Esophagus muscularis mucosa (tissue), 4 donors: ENCODE measurements at regions not wholly inside any gene's neighbourhood (a gene's known extent, or its start where the extent isn't known, plus 50 kb on each side); places are given as distances from the start of the nearest gene placed in this dataset.
"Not testable (repeated sequence)": the region's sequence is repeated elsewhere in the genome, so short reads cannot be mapped to it uniquely, and the experiment has no call there.

Experiments used
- DNase-seq: peaks from one replicate; pipeline ENCODE4 v3.0.0-alpha.2; 2017; ENCODE audit errors: extremely low spot score
- H3K27ac ChIP-seq, 4 donors: fragments of 200-600 bp; sonication (generic); replicated peaks in 1 of 4; 1 replicate in 3 of 4; 2 replicates in 1 of 4; pipeline ENCODE4 v1.5.1; 2016 to 2019; ENCODE audit warnings: mild to moderate bottlenecking in 1 of 4
- H3K27me3 ChIP-seq, 4 donors: fragments of 200-600 bp; sonication (generic); one replicate each; pipeline versions ENCODE4 v1.5.1 to v1.6.0; 2016 to 2019
- H3K36me3 ChIP-seq, 4 donors: fragments of 200-600 bp; sonication (generic); one replicate each; pipeline ENCODE4 v1.5.1; 2016 to 2019
- H3K4me1 ChIP-seq, 4 donors: fragments of 200-600 bp; sonication (generic); one replicate each; pipeline ENCODE4 v1.5.1; 2016 to 2019
- H3K4me3 ChIP-seq, 4 donors: fragments of 200-600 bp; sonication (generic); 1 replicate in 2 of 4; 2 replicates in 2 of 4; pipeline ENCODE4 v1.5.1; 2016 to 2019; ENCODE audit warnings: mild to moderate bottlenecking in 4 of 4, moderate library complexity in 1 of 4
- H3K9me3 ChIP-seq, 4 donors: fragments of 200-600 bp; sonication (generic); 1 replicate in 3 of 4; 2 replicates in 1 of 4; pipeline ENCODE4 v1.5.1; 2016 to 2019
- EP300 ChIP-seq: sonication (generic); formaldehyde crosslinking; IDR thresholded peaks from one replicate; pipeline ENCODE4 v1.6.1; 2017; ENCODE audit warnings: antibody characterized with exemption
- POLR2A ChIP-seq: fragments of 450-650 bp; IDR thresholded peaks from one replicate; pipeline ENCODE4 v1.6.1; 2017; ENCODE audit warnings: antibody characterized with exemption, moderate library complexity, mild to moderate bottlenecking, low read depth
- POLR2AphosphoS5 ChIP-seq, 2 donors: sonication (generic); formaldehyde crosslinking; IDR thresholded peaks; one replicate each; pipeline ENCODE4 v1.6.1; 2017; ENCODE audit warnings: antibody characterized with exemption in 2 of 2
- WGBS: methylation state at CpG from one replicate; pipeline ENCODE4 v1.1.5; 2018; 5-methylcytosine and 5-hydroxymethylcytosine counted together
- intact Hi-C: fragments of 100-400 bp; cut with DNase I; formaldehyde crosslinking; loops from one replicate; pipeline ENCODE4 v1.15.1; 2023
- TF ChIP-seq, protein P1 (sequence below), 3 experiments: fragments of 200-600 bp in 2 of 3; fragments of 450-650 bp in 1 of 3; sonication (generic) in 2 of 3; IDR thresholded peaks; one replicate each; pipeline ENCODE4 v1.5.1; 2017 to 2019; ENCODE audit warnings: antibody characterized with exemption in 3 of 3, mild to moderate bottlenecking in 2 of 3, moderate library complexity in 1 of 3

DNA sequence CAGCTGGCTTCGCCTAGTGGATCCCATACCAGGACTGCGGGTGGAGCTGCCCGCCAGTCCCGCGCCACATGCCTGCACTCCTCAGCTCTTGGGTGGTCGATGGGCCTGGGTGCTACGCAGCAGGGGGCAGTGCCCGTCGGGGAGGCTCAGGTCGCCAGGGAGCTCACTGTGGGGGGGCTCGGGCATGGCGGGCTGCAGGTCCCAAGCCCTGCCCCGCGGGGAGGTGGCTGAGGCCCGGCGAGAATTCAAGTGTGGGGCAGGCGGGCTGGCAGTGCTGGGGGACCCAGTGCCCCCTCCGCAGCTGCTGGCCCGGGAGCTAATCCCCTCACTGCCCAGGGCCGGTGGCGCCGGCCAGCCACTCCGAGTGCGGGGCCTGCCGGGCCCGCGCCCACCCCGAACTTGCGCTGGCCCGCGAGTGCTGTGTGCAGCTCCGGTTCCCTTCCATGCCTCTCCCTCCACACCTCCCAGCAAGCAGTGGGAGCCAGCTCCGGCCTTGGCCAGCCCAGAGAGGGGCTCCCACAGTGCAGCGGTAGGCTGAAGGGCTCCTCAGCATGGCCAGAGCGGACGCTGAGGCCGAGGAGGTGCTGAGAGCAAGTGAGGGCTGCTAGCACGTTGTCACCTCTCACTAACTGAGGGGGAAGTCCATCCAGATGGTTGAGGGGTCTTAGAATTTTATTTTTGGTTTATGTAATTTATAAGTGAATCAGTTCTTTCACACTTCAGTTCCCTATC, 85.2 kb upstream of the HMCN1 start:
- no peaks in the 10 kb centered on the region for H3K36me3 ChIP-seq
- intact Hi-C loops: no loop called here
- no peak overlapping the region for H3K4me3 ChIP-seq
- TF ChIP-seq POLR2AphosphoS5 (IDR thresholded peaks at IDR 0.05): no peak
- H3K9me3 ChIP-seq: no peaks in the 10 kb centered on the region
- H3K27ac ChIP-seq: no peak overlapping the region
- no peaks in the 10 kb centered on the region for H3K27me3 ChIP-seq
- WGBS: 97% methylated on average over 8 of the region's 38 CpGs
- peaks cover 16 to 21% (median 18%) of the 10 kb centered on the region in 4 donors for H3K4me1 ChIP-seq
- DNase-seq: no peak

DNA sequence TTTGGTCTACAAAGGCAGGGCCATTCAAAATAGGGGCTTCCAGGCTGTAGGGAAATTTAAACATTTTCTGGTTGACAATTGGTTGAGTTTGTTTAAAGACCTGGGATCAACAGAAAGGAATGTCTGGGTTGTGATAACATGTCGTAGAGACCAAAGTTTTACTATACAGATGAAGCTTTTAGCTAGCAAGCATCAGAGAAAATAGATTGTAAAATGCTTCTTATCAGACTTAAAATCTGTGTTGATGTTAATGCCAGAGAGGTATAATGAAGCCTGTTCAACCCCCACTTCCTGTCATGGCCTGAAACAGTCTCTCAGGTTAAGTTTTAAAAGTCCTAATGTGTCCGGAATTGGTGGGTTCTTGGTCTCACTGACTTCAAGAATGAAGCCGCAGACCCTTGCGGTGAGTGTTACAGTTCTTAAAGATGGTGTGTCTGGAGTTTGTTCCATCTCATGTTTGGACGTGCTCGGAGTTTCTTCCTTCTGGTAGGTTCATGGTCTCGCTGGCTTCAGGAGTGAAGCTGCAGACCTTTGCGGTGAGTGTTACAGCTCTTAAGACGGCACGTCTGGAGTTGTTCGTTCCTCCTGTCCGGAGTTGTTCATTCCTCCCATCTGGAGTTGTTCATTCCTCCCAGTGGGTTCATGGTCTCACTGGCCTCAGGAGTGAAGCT, 86.5 kb upstream of the HMCN1 start:
- H3K27me3 ChIP-seq, H3K4me3 ChIP-seq, H3K9me3 ChIP-seq, intact Hi-C loops, H3K36me3 ChIP-seq, DNase-seq, H3K27ac ChIP-seq: not testable (repeated sequence)
- H3K4me1 ChIP-seq: peaks cover 16 to 21% (median 18%) of the 10 kb centered on the region in 4 donors
- WGBS: 94% methylated on average over 12 of the region's 12 CpGs

DNA sequence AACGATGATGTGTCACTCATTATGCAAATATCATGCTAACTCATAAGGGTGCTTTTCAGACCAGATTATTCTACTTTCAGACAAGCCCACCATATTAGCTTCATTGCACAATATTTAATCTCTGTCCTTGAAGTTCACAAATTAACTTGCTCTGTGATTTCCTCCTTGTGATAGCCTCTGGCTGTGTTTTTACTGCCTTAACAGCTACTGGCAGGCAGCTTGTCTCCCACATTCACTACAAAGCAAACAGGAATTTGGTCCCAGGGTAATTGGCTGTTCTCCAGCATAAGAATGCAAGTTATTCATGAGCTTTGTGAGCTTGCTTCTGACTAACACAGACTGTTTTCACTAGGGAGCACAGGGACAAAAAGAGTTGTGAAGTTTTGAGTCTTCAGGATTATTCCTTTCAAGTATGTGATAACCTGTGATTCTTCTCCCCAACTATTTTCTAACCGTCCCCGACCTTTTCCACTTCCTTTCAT, 87.9 kb upstream of the HMCN1 start:
- WGBS: 9% methylated on average over 3 of the region's 3 CpGs
- DNase-seq: no peak
- TF ChIP-seq, protein P1, sequence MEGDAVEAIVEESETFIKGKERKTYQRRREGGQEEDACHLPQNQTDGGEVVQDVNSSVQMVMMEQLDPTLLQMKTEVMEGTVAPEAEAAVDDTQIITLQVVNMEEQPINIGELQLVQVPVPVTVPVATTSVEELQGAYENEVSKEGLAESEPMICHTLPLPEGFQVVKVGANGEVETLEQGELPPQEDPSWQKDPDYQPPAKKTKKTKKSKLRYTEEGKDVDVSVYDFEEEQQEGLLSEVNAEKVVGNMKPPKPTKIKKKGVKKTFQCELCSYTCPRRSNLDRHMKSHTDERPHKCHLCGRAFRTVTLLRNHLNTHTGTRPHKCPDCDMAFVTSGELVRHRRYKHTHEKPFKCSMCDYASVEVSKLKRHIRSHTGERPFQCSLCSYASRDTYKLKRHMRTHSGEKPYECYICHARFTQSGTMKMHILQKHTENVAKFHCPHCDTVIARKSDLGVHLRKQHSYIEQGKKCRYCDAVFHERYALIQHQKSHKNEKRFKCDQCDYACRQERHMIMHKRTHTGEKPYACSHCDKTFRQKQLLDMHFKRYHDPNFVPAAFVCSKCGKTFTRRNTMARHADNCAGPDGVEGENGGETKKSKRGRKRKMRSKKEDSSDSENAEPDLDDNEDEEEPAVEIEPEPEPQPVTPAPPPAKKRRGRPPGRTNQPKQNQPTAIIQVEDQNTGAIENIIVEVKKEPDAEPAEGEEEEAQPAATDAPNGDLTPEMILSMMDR (IDR thresholded peaks at IDR 0.05): no peak
- TF ChIP-seq POLR2A (no peak), POLR2AphosphoS5 (IDR thresholded peaks at IDR 0.05) (peak; percentile 38 to 41)
- no peaks in the 10 kb centered on the region for H3K36me3 ChIP-seq
- no peaks in the 10 kb centered on the region for H3K27me3 ChIP-seq
- peak overlapping the region in 1 of 4 donors; percentile 23 for H3K4me3 ChIP-seq
- H3K4me1 ChIP-seq: peaks cover 16 to 21% (median 18%) of the 10 kb centered on the region in 4 donors
- H3K9me3 ChIP-seq: no peaks in the 10 kb centered on the region
- intact Hi-C loops: no loop called here
- peak overlapping the region; percentile 0 to 49 (median 32) for H3K27ac ChIP-seq

DNA sequence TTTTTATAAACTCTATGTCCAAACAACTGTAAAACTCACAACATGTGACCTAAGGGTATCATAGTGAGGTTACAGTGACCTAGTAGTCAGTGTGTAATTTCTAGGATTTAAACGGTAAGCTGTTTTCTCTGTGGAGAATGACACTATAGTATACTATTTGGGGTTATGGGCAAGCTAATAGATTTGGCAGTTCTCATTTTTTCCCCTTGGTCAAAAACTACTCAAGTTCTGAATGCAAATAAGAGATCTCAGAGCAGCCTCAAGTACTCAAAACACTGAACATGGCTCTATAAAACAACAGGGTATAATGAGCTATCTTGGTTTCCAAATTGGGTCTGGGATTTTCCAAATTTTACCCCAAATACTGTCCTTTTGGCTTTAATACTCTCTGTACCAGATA, 88.5 kb upstream of the HMCN1 start:
- H3K9me3 ChIP-seq: no peaks in the 10 kb centered on the region
- peak overlapping the region in 1 of 4 donors; percentile 6 for H3K27ac ChIP-seq
- TF ChIP-seq EP300: no peak
- TF ChIP-seq, protein P1 (IDR thresholded peaks at IDR 0.05): no peak
- H3K4me1 ChIP-seq: peaks cover 16 to 21% (median 18%) of the 10 kb centered on the region in 4 donors
- 22% methylated on average over 1 of the region's 1 CpG for WGBS
- intact Hi-C loops: no loop called here
- no peaks in the 10 kb centered on the region for H3K27me3 ChIP-seq
- DNase-seq: no peak
- no peaks in the 10 kb centered on the region for H3K36me3 ChIP-seq
- H3K4me3 ChIP-seq: no peak overlapping the region

DNA sequence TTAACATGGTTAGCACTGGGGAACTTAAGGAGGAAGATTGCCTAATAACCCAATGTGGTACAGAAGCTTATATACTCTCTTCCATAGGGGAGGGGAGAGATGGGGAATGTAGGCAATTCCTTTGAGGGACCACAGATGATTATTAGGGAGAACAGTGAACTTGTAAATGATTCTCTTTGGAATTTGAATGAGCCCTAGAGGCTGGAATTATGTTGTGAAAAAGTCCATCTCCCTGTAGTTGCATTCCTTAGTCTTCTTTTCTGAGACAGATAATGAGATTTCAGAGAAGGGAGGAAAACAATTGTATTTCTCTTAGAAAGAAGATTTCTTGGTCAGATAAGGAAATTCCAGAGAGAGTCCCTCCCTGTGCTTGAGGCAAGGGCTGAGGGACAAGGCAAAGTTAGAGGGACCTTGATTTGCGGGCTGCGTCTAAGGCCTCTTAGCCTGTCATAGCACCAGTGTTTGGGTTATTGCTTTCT, 89.0 kb upstream of the HMCN1 start:
- TF ChIP-seq POLR2A: no peak
- TF ChIP-seq, protein P1 (IDR thresholded peaks at IDR 0.05): no peak
- no peak for TF ChIP-seq EP300
- no peak for TF ChIP-seq POLR2AphosphoS5 (IDR thresholded peaks at IDR 0.05)
- no peaks in the 10 kb centered on the region for H3K27me3 ChIP-seq
- H3K4me3 ChIP-seq: no peak overlapping the region
- no peaks in the 10 kb centered on the region for H3K9me3 ChIP-seq
- intact Hi-C loops: no loop called here
- no peak for DNase-seq
- WGBS: 92% methylated on average over 2 of the region's 2 CpGs
- H3K27ac ChIP-seq: no peak overlapping the region
- no peaks in the 10 kb centered on the region for H3K36me3 ChIP-seq
- peaks cover 16 to 21% (median 18%) of the 10 kb centered on the region in 4 donors for H3K4me1 ChIP-seq
